Sigmoid colon (tissue), 6 donors: ENCODE measurements at regions not wholly inside any gene's neighbourhood (a gene's known extent, or its start where the extent isn't known, plus 50 kb on each side); places are given as distances from the start of the nearest gene placed in this dataset.

Experiments used
- DNase-seq: peaks from one replicate; pipeline ENCODE4 v3.0.0-alpha.2; 2019
- H3K27ac ChIP-seq, 4 donors: fragments of 200-600 bp; sonication (generic); one replicate each; pipeline ENCODE4 v1.5.1; 2016 to 2019; ENCODE audit warnings: mild to moderate bottlenecking in 1 of 4
- H3K27me3 ChIP-seq, 3 donors: fragments of 200-600 bp; sonication (generic); one replicate each; pipeline ENCODE4 v1.5.1; 2019; ENCODE audit warnings: mild to moderate bottlenecking in 1 of 3
- H3K36me3 ChIP-seq, 4 donors: fragments of 200-600 bp; sonication (generic); one replicate each; pipeline ENCODE4 v1.5.1; 2016 to 2019
- H3K4me1 ChIP-seq, 4 donors: fragments of 200-600 bp; sonication (generic); one replicate each; pipeline ENCODE4 v1.5.1; 2017 to 2019
- H3K4me3 ChIP-seq, 4 donors: fragments of 200-600 bp; sonication (generic); one replicate each; pipeline ENCODE4 v1.5.1; 2017 to 2019; ENCODE audit warnings: mild to moderate bottlenecking in 2 of 4, moderate library complexity in 1 of 4
- H3K9me3 ChIP-seq, 4 donors: fragments of 200-600 bp in 3 of 4; sonication (generic) in 3 of 4; one replicate each; pipeline versions ENCODE4 v1.5.1 to v1.6.1; 2013 to 2019
- CTCF ChIP-seq, 4 experiments: fragments of 450-650 bp in 3 of 4; fragments of 200-600 bp in 1 of 4; IDR thresholded peaks; one replicate each; pipeline ENCODE4 v1.5.1; 2016 to 2019; ENCODE audit warnings: antibody characterized with exemption in 4 of 4, mild to moderate bottlenecking in 3 of 4, moderate library complexity in 2 of 4
- EP300 ChIP-seq, 4 donors: sonication (generic); formaldehyde crosslinking; IDR thresholded peaks; one replicate each; pipeline ENCODE4 v1.6.1; 2017; ENCODE audit warnings: antibody characterized with exemption in 4 of 4
- POLR2A ChIP-seq, 2 donors: fragments of 450-650 bp; IDR thresholded peaks; one replicate each; pipeline ENCODE4 v1.6.1; 2016; ENCODE audit warnings: antibody characterized with exemption in 2 of 2, mild to moderate bottlenecking in 2 of 2, moderate library complexity in 2 of 2
- POLR2AphosphoS5 ChIP-seq, 4 donors: sonication (generic); formaldehyde crosslinking; IDR thresholded peaks; one replicate each; pipeline ENCODE4 v1.6.1; 2017; ENCODE audit warnings: antibody characterized with exemption in 4 of 4
- WGBS, 2 donors: extraction: QIAGEN DNeasy Blood & Tissue Kit; methylation state at CpG; one replicate each; pipeline ENCODE4 v1.1.7; 2013; 5-methylcytosine and 5-hydroxymethylcytosine counted together
- intact Hi-C: fragments of 100-400 bp; cut with DNase I; formaldehyde crosslinking; loops from one replicate; pipeline ENCODE4 v1.15.1; 2023
- donor health status: healthy with polysubstance abuse.
- donor health status: healthy.

GRCh38 chr3:124629497-124629896 lies 100.8 kb upstream of the UMPS start:
- intact Hi-C loops = no loop called here
- no peak for DNase-seq
- TF ChIP-seq POLR2A (IDR thresholded peaks at IDR 0.05) (no peak), POLR2AphosphoS5 (IDR thresholded peaks at IDR 0.05) (no peak), EP300 (IDR thresholded peaks at IDR 0.05) (no peak), CTCF (IDR thresholded peaks at IDR 0.05) (no peak)
- Histone ChIP-seq H3K9me3 (no peaks in the 10 kb centered on the region), H3K36me3 (no peaks in the 10 kb centered on the region), H3K4me3 (no peak overlapping the region), H3K27ac (no peak overlapping the region), H3K27me3 (no peaks in the 10 kb centered on the region), H3K4me1 (no peaks in the 10 kb centered on the region)
- WGBS, 2 donors = 92 to 93% methylated on average over 2 of the region's 2 CpGs

DNA sequence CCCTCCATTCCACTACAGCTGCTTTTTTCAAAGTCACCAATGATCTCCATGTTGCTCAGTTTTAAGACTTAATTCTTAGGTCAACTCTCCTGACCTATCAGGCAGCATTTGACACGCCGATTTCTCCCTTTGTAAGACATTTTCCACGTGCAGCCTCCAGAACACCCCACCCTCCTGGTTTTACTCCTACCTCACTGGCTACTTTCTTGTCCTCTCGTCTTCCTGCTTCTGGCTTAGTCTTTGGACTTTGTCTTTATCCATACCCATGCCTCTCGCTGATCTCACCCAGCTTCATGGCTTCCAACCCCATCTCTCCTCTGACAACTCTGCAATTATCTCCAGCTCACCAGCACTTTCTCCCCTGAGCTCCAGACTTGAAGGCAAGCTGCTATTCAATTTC lies 99.3 kb upstream of the UMPS start:
- H3K4me3 ChIP-seq = no peak overlapping the region
- no peaks in the 10 kb centered on the region for H3K4me1 ChIP-seq
- 42 to 77% methylated on average over 5 of the region's 5 CpGs for WGBS, 2 donors
- TF ChIP-seq EP300 (IDR thresholded peaks at IDR 0.05) = no peak
- no peaks in the 10 kb centered on the region for H3K36me3 ChIP-seq
- no peaks in the 10 kb centered on the region for H3K9me3 ChIP-seq
- no peaks in the 10 kb centered on the region for H3K27me3 ChIP-seq
- no peak overlapping the region for H3K27ac ChIP-seq
- no peak for DNase-seq
- intact Hi-C loops = no loop called here

DNA sequence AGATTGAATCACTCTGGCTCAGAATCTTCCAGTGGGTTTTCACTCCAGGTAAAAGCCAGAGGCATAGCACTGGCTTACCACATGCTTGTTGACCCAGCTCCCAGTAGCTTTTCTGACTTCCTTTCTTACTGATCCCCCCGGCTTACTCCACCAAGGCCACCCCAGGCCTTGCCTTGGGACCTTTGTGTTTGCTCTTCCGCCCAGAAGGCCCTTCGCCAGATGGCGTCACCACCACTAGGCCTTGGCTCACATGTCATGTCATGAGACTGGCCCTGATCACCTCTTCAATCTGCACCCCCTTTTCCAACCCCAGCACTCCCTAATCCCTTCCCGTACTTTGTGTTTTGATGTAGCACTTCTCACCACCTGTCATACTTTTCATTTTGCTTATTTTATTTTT lies 98.5 kb upstream of the UMPS start:
- intact Hi-C loops = no loop called here
- Histone ChIP-seq H3K36me3 (no peaks in the 10 kb centered on the region), H3K9me3 (no peaks in the 10 kb centered on the region), H3K4me1 (no peaks in the 10 kb centered on the region), H3K27ac (no peak overlapping the region), H3K4me3 (no peak overlapping the region), H3K27me3 (no peaks in the 10 kb centered on the region)
- WGBS, 2 donors = 82 to 97% methylated on average over 5 of the region's 5 CpGs
- no peak for TF ChIP-seq POLR2A (IDR thresholded peaks at IDR 0.05)
- no peak for TF ChIP-seq EP300 (IDR thresholded peaks at IDR 0.05)
- no peak for TF ChIP-seq POLR2AphosphoS5 (IDR thresholded peaks at IDR 0.05)
- TF ChIP-seq CTCF (IDR thresholded peaks at IDR 0.05) = no peak
- DNase-seq = no peak

DNA sequence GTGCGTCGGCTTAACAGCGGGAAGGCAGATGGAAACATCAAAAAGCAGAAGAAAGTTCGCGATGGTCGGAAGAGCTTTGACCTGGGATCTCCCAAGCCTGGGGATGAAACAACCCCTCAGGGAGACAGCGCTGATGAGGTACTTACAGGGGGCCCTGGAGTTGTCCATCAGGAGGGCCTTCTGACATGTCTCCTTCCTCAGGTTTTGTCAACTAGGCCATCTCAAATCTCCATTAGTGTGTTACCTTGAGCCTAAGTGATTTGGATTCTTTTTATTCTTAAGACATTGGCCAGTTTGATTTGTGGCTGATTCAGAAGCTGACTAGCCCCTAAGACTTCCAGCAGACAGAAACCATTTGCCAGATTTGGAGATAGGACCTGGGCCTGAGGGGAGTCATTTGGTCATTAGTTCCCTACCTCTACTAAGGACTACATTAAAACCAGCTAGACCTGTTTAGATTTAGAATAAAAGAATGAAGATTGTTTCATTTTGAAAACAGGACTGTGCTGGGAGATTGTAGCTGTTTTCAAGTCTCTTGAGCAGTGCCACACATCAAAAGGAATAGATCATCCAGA lies 97.6 kb upstream of the UMPS start:
- Histone ChIP-seq H3K36me3 (no peaks in the 10 kb centered on the region), H3K4me3 (no peak overlapping the region), H3K9me3 (no peaks in the 10 kb centered on the region), H3K4me1 (no peaks in the 10 kb centered on the region), H3K27me3 (no peaks in the 10 kb centered on the region), H3K27ac (no peak overlapping the region)
- WGBS, 2 donors = 97 to 98% methylated on average over 7 of the region's 7 CpGs
- TF ChIP-seq EP300 (IDR thresholded peaks at IDR 0.05) = no peak
- TF ChIP-seq POLR2AphosphoS5 (IDR thresholded peaks at IDR 0.05) = no peak
- no peak for TF ChIP-seq CTCF (IDR thresholded peaks at IDR 0.05)
- no peak for TF ChIP-seq POLR2A (IDR thresholded peaks at IDR 0.05)
- intact Hi-C loops = no loop called here
- no peak for DNase-seq

GRCh38 chr3:124633524-124633923 lies 96.7 kb upstream of the UMPS start:
- Histone ChIP-seq H3K27me3 (no peaks in the 10 kb centered on the region), H3K27ac (no peak overlapping the region), H3K9me3 (no peaks in the 10 kb centered on the region), H3K36me3 (no peaks in the 10 kb centered on the region), H3K4me3 (no peak overlapping the region), H3K4me1 (no peaks in the 10 kb centered on the region)
- 59 to 91% methylated on average over 3 of the region's 3 CpGs for WGBS, 2 donors
- intact Hi-C loops = no loop called here
- TF ChIP-seq EP300 (IDR thresholded peaks at IDR 0.05) (no peak), POLR2A (IDR thresholded peaks at IDR 0.05) (no peak), CTCF (IDR thresholded peaks at IDR 0.05) (no peak), POLR2AphosphoS5 (IDR thresholded peaks at IDR 0.05) (no peak)
- DNase-seq = no peak
